ENCODE measurements at regions not wholly inside any gene's neighbourhood (a gene's known extent, or its start where the extent isn't known, plus 50 kb on each side); places are given as distances from the start of the nearest gene placed in this dataset.
A peak's percentile ranks its signal among the peaks of the same experiment; 100 is the strongest.

DNA sequence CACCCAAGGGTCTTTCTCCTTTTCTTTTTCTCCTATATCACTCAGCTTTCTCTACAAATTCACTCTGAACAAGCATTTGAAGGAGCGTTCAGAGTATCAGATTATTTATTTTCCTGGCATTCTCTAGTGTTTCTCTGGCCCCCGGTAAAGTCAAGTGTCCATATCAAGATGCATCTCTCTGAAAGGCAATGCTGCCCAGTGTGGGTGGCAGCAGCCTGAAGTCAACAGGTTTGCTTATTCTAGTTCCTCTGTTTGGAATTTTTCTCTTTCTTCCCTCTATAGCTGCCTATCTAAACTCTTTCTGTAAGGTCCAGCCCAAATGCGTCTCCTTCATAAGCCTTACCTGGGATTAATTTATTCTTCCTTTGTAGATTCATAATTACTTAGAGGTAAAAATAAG, 526.2 kb upstream of the TNP1 start:
- Histone ChIP-seq H3K4me3 (ENCODE audit: control insufficient read depth in 1 of 2, extremely low read depth in 1 of 2, low read length in 1 of 2) (no peak overlapping the region), H3K4me1 (ENCODE audit: control insufficient read depth in 1 of 2, extremely low read depth in 1 of 2, insufficient read depth in 2 of 2, low read length in 2 of 2) (peaks cover 0 to 7% of the 10 kb centered on the region in 2 experiments), H3K9me3 (no peaks in the 10 kb centered on the region), H3K27me3 (replicated peaks in 1 of 2; ENCODE audit: control insufficient read depth in 2 of 2, extremely low read depth in 1 of 2, insufficient read depth in 2 of 2, low read length in 1 of 2) (peaks cover 0 to 3% of the 10 kb centered on the region in 2 experiments), H3K27ac (ENCODE audit: low read length) (no peak overlapping the region), H3K36me3 (ENCODE audit: control insufficient read depth in 2 of 2, extremely low read depth in 1 of 2, insufficient read depth in 1 of 2, low read length in 1 of 2) (no peaks in the 10 kb centered on the region)
- DNase-seq (no peak), ATAC-seq (replicated peaks in 1 of 4) (no peak)
- 50% methylated on average over 2 of the region's 3 CpGs for WGBS (ENCODE audit: insufficient coverage)
- H3K27ac Mint-ChIP-seq, result no peak overlapping the region
- no peak overlapping the region for H3K4me3 Mint-ChIP-seq
- peaks cover 0 to 6% of the 10 kb centered on the region in 2 donors for H3K27me3 Mint-ChIP-seq
- POLR2A ChIA-PET, result no interaction called here
- peaks cover 6% of the 10 kb centered on the region for H3K36me3 Mint-ChIP-seq
- CTCF ChIA-PET, result no interaction called here
- H3K4me1 Mint-ChIP-seq, result peaks cover 0 to 9% (median 4%) of the 10 kb centered on the region in 3 donors
- peaks cover 0 to 9% (median 4%) of the 10 kb centered on the region in 3 donors for H3K9me3 Mint-ChIP-seq

DNA sequence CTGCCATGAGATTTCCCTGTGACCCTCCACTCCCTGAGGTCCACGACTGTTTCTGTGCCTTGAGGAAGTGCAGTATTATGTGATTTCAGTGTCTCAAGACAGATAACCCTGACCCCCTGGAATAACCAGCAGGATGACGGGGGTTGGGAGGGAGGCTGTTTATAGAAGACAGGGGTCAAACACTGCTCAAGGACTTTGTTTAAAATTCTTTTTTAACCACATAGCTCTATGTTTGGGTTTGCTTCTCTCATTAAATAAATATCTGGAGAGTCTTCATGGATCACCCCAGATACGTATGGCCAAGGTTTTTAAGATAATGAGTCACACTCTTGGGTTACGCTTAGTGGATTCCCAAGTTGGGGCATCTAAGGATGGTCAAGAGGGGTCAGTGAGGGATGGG, 523.8 kb upstream of the TNP1 start:
- H3K27ac ChIP-seq (ENCODE audit: low read length), result no peak overlapping the region
- 100% methylated on average over 1 of the region's 4 CpGs for WGBS (ENCODE audit: insufficient coverage)
- H3K27ac Mint-ChIP-seq, result no peak overlapping the region
- POLR2A ChIA-PET, result no interaction called here
- CTCF ChIA-PET, result no interaction called here
- H3K36me3 ChIP-seq (ENCODE audit: control insufficient read depth in 2 of 2, extremely low read depth in 1 of 2, insufficient read depth in 1 of 2, low read length in 1 of 2), result no peaks in the 10 kb centered on the region
- peaks cover 0 to 9% (median 4%) of the 10 kb centered on the region in 3 donors for H3K4me1 Mint-ChIP-seq
- H3K36me3 Mint-ChIP-seq, result no peaks in the 10 kb centered on the region
- H3K4me3 ChIP-seq (ENCODE audit: control insufficient read depth in 1 of 2, extremely low read depth in 1 of 2, low read length in 1 of 2), result no peak overlapping the region
- peaks cover 0 to 7% of the 10 kb centered on the region in 2 experiments for H3K4me1 ChIP-seq (ENCODE audit: control insufficient read depth in 1 of 2, extremely low read depth in 1 of 2, insufficient read depth in 2 of 2, low read length in 2 of 2)
- H3K9me3 Mint-ChIP-seq, result no peaks in the 10 kb centered on the region
- ATAC-seq (replicated peaks in 1 of 4), result no peak
- no peaks in the 10 kb centered on the region for H3K9me3 ChIP-seq
- H3K27me3 ChIP-seq (replicated peaks in 1 of 2; ENCODE audit: control insufficient read depth in 2 of 2, extremely low read depth in 1 of 2, insufficient read depth in 2 of 2, low read length in 1 of 2), result no peaks in the 10 kb centered on the region
- no peak for DNase-seq
- no peak overlapping the region for H3K4me3 Mint-ChIP-seq
- peaks cover 0 to 6% of the 10 kb centered on the region in 2 donors for H3K27me3 Mint-ChIP-seq

DNA sequence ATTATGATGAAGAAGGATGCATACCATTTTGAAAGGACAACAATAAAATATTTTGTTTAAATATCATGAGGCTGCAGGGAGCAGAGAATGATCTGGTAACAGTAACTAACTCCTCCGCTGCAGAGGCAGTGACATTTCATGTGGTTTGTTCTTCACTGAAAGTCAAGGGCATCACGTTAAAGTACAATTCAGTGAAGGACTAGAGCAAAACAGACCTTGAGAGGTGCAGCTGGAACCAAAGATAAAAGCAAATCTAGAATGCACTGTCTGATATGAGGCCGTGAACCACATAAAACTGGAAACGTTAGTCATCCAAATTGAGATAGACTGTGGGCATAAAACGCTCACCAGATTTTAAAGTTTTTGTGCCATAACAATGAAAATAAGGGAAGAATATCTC, 522.9 kb upstream of the TNP1 start:
- no peaks in the 10 kb centered on the region for H3K36me3 ChIP-seq (ENCODE audit: control insufficient read depth in 2 of 2, extremely low read depth in 1 of 2, insufficient read depth in 1 of 2, low read length in 1 of 2)
- DNase-seq (no peak), ATAC-seq (replicated peaks in 1 of 4) (peak in 1 of 4 experiments; percentile 18)
- ChIA-PET CTCF (no interaction called here), POLR2A (no interaction called here)
- H3K9me3 Mint-ChIP-seq, result no peaks in the 10 kb centered on the region
- H3K9me3 ChIP-seq, result no peaks in the 10 kb centered on the region
- peaks cover 0 to 9% (median 4%) of the 10 kb centered on the region in 3 donors for H3K4me1 Mint-ChIP-seq
- H3K4me3 Mint-ChIP-seq, result no peak overlapping the region
- H3K27me3 Mint-ChIP-seq, result peaks cover 0 to 3% of the 10 kb centered on the region in 2 donors
- no peaks in the 10 kb centered on the region for H3K27me3 ChIP-seq (replicated peaks in 1 of 2; ENCODE audit: control insufficient read depth in 2 of 2, extremely low read depth in 1 of 2, insufficient read depth in 2 of 2, low read length in 1 of 2)
- no peaks in the 10 kb centered on the region for H3K36me3 Mint-ChIP-seq
- H3K27ac Mint-ChIP-seq, result no peak overlapping the region
- 21% methylated on average over 2 of the region's 5 CpGs for WGBS (ENCODE audit: insufficient coverage)
- H3K27ac ChIP-seq (ENCODE audit: low read length), result no peak overlapping the region
- H3K4me1 ChIP-seq (ENCODE audit: control insufficient read depth in 1 of 2, extremely low read depth in 1 of 2, insufficient read depth in 2 of 2, low read length in 2 of 2), result peaks cover 0 to 7% of the 10 kb centered on the region in 2 experiments
- H3K4me3 ChIP-seq (ENCODE audit: control insufficient read depth in 1 of 2, extremely low read depth in 1 of 2, low read length in 1 of 2), result no peak overlapping the region

DNA sequence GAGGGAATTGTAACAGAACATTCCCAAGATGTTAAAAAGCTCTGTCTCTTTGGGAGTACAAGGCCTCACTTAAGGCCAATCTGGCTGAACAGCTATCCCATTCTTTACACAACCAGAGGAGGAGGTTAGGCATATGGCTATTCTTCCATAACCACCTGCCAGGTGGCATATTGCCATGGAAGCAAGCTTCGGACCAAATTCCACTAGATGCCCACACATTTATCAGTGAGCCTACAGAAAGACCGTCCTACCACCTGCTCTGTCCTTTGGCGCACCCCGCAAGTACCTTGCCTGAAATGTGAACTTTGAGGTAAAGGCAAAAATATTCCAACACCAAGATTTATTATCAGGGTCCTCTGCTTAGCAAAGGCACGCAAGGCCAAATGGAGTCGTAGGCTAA, 519.9 kb upstream of the TNP1 start:
- 93% methylated on average over 6 of the region's 6 CpGs for WGBS (ENCODE audit: insufficient coverage)
- ChIA-PET CTCF (no interaction called here), POLR2A (no interaction called here)
- H3K4me3 Mint-ChIP-seq, result no peak overlapping the region
- ATAC-seq (replicated peaks in 1 of 4) (no peak), DNase-seq (no peak)
- peaks cover 0 to 8% (median 0%) of the 10 kb centered on the region in 3 donors for H3K9me3 Mint-ChIP-seq
- H3K36me3 ChIP-seq (ENCODE audit: control insufficient read depth in 2 of 2, extremely low read depth in 1 of 2, insufficient read depth in 1 of 2, low read length in 1 of 2), result no peaks in the 10 kb centered on the region
- no peaks in the 10 kb centered on the region for H3K9me3 ChIP-seq
- H3K27ac Mint-ChIP-seq, result no peak overlapping the region
- H3K27me3 Mint-ChIP-seq, result peaks cover 0 to 4% of the 10 kb centered on the region in 2 donors
- H3K4me1 Mint-ChIP-seq, result peaks cover 0 to 9% (median 4%) of the 10 kb centered on the region in 3 donors
- H3K27me3 ChIP-seq (replicated peaks in 1 of 2; ENCODE audit: control insufficient read depth in 2 of 2, extremely low read depth in 1 of 2, insufficient read depth in 2 of 2, low read length in 1 of 2), result no peaks in the 10 kb centered on the region
- no peaks in the 10 kb centered on the region for H3K36me3 Mint-ChIP-seq
- H3K4me3 ChIP-seq (ENCODE audit: control insufficient read depth in 1 of 2, extremely low read depth in 1 of 2, low read length in 1 of 2), result no peak overlapping the region
- H3K27ac ChIP-seq (ENCODE audit: low read length), result no peak overlapping the region
- H3K4me1 ChIP-seq (ENCODE audit: control insufficient read depth in 1 of 2, extremely low read depth in 1 of 2, insufficient read depth in 2 of 2, low read length in 2 of 2), result peaks cover 0 to 7% of the 10 kb centered on the region in 2 experiments

DNA sequence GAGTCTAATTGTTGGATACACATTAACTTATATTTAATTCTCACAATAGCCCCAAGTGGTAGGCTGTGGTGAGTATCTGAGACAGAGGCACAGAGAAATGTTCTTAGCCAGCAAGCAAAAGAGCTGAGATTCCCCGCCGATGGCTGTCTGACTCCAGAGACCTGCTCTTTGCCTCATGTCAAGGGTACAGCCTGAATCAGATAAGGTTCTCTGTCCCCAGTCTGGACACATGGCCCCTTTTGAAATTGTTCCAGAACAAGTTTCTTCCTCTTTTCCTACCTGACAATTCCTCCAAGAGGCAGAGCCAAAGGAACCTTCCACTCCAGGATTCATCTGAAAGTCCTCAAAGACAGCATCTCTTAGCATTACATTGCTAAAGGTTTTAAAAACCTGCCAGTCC, 512.9 kb upstream of the TNP1 start:
- Mint-ChIP-seq H3K9me3 (peaks cover 0 to 8% (median 0%) of the 10 kb centered on the region in 3 donors), H3K27ac (no peak overlapping the region), H3K36me3 (no peaks in the 10 kb centered on the region), H3K4me1 (no peaks in the 10 kb centered on the region), H3K27me3 (peaks cover 0 to 4% of the 10 kb centered on the region in 2 donors), H3K4me3 (no peak overlapping the region)
- Histone ChIP-seq H3K9me3 (no peaks in the 10 kb centered on the region), H3K27ac (ENCODE audit: low read length) (no peak overlapping the region), H3K4me3 (ENCODE audit: control insufficient read depth in 1 of 2, extremely low read depth in 1 of 2, low read length in 1 of 2) (no peak overlapping the region), H3K36me3 (ENCODE audit: control insufficient read depth in 2 of 2, extremely low read depth in 1 of 2, insufficient read depth in 1 of 2, low read length in 1 of 2) (no peaks in the 10 kb centered on the region), H3K4me1 (ENCODE audit: control insufficient read depth in 1 of 2, extremely low read depth in 1 of 2, insufficient read depth in 2 of 2, low read length in 2 of 2) (no peaks in the 10 kb centered on the region), H3K27me3 (replicated peaks in 1 of 2; ENCODE audit: control insufficient read depth in 2 of 2, extremely low read depth in 1 of 2, insufficient read depth in 2 of 2, low read length in 1 of 2) (no peaks in the 10 kb centered on the region)
- WGBS (ENCODE audit: insufficient coverage), result 100% methylated on average over 2 of the region's 2 CpGs
- no peak for ATAC-seq (replicated peaks in 1 of 4)
- no peak for DNase-seq
- ChIA-PET POLR2A (no interaction called here), CTCF (no interaction called here)

DNA sequence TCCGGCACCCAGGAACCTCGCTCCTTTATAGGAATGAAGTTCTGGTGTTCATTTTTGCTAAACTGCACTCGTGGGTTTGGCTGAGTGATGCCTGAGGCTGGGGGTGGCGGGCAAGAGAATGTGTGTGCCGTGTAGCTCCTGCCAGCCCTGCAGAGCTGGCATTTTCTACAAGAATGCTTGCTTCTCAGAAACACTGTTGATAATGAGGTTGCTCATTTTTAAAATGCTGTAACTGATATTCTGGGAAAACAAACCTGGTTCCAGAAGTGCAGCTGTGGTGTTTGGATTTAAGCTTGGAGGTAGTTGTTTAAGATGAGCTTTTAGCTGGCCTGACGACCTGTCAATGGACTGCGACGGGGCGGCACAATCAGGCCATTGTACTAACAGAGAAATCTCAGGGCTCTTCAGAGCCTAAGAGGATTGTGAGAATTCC, 511.9 kb upstream of the TNP1 start:
- no peak for ATAC-seq (replicated peaks in 1 of 4)
- Mint-ChIP-seq H3K4me1 (no peaks in the 10 kb centered on the region), H3K4me3 (no peak overlapping the region), H3K36me3 (no peaks in the 10 kb centered on the region), H3K27me3 (peaks cover 0 to 4% of the 10 kb centered on the region in 2 donors), H3K27ac (no peak overlapping the region), H3K9me3 (peaks cover 0 to 8% (median 0%) of the 10 kb centered on the region in 3 donors)
- CTCF ChIA-PET, result no interaction called here
- H3K27me3 ChIP-seq (replicated peaks in 1 of 2; ENCODE audit: control insufficient read depth in 2 of 2, extremely low read depth in 1 of 2, insufficient read depth in 2 of 2, low read length in 1 of 2), result no peaks in the 10 kb centered on the region
- no peaks in the 10 kb centered on the region for H3K36me3 ChIP-seq (ENCODE audit: control insufficient read depth in 2 of 2, extremely low read depth in 1 of 2, insufficient read depth in 1 of 2, low read length in 1 of 2)
- POLR2A ChIA-PET, result no interaction called here
- H3K4me1 ChIP-seq (ENCODE audit: control insufficient read depth in 1 of 2, extremely low read depth in 1 of 2, insufficient read depth in 2 of 2, low read length in 2 of 2), result no peaks in the 10 kb centered on the region
- no peak for DNase-seq
- 88% methylated on average over 7 of the region's 9 CpGs for WGBS (ENCODE audit: insufficient coverage)
- no peak overlapping the region for H3K4me3 ChIP-seq (ENCODE audit: control insufficient read depth in 1 of 2, extremely low read depth in 1 of 2, low read length in 1 of 2)
- H3K27ac ChIP-seq (ENCODE audit: low read length), result no peak overlapping the region
- no peaks in the 10 kb centered on the region for H3K9me3 ChIP-seq

DNA sequence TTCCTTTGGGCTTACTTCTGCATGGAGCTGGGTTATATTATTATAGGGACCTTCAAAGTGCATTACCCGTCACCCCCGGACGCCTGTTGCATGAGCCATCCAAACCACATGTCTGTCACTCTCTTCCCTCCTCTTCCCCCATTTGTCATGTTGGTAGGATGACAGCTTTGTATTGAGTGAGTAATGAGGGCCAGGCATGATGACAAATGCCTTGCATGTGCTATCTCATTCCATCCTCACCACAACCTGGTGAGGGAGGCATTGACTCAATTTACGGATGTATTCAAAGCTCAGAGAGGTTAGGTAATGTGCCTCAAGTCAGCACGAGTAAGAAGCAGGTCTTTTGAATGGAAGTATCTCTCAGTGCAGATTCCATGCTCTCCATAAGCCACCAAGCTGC, 510.5 kb upstream of the TNP1 start:
- Histone ChIP-seq H3K9me3 (no peaks in the 10 kb centered on the region), H3K27ac (ENCODE audit: low read length) (no peak overlapping the region), H3K27me3 (replicated peaks in 1 of 2; ENCODE audit: control insufficient read depth in 2 of 2, extremely low read depth in 1 of 2, insufficient read depth in 2 of 2, low read length in 1 of 2) (no peaks in the 10 kb centered on the region), H3K4me1 (ENCODE audit: control insufficient read depth in 1 of 2, extremely low read depth in 1 of 2, insufficient read depth in 2 of 2, low read length in 2 of 2) (no peaks in the 10 kb centered on the region), H3K36me3 (ENCODE audit: control insufficient read depth in 2 of 2, extremely low read depth in 1 of 2, insufficient read depth in 1 of 2, low read length in 1 of 2) (no peaks in the 10 kb centered on the region), H3K4me3 (ENCODE audit: control insufficient read depth in 1 of 2, extremely low read depth in 1 of 2, low read length in 1 of 2) (no peak overlapping the region)
- DNase-seq (no peak), ATAC-seq (replicated peaks in 1 of 4) (no peak)
- ChIA-PET POLR2A (interaction anchor here in 1 of 2 donors (0.6 kb wide), 1 partner anchor 15 kb away, joined by 3 read pairs; no protein-coding TSS in a partner anchor), CTCF (no interaction called here)
- Mint-ChIP-seq H3K36me3 (no peaks in the 10 kb centered on the region), H3K27me3 (no peaks in the 10 kb centered on the region), H3K4me3 (no peak overlapping the region), H3K4me1 (no peaks in the 10 kb centered on the region), H3K9me3 (no peaks in the 10 kb centered on the region), H3K27ac (no peak overlapping the region)
- WGBS (ENCODE audit: insufficient coverage), result 100% methylated on average over 1 of the region's 5 CpGs
